HEK293 (cell line): ENCODE measurements at regions not wholly inside any gene's neighbourhood (a gene's known extent, or its start where the extent isn't known, plus 50 kb on each side); places are given as distances from the start of the nearest gene placed in this dataset.
A peak's percentile ranks its signal among the peaks of the same experiment; 100 is the strongest.

Experiments used
- CTCF ChIA-PET: fragments of 350-600 bp; formaldehyde crosslinking; extraction: SDS; loops from one replicate; lab custom pipeline; 2021; ENCODE audit warnings: antibody characterized with exemption; lab: Yijun Ruan, JAX
- POLR2A ChIA-PET: fragments of 300-600 bp; formaldehyde crosslinking; extraction: SDS; loops from one replicate; lab custom pipeline; 2020; ENCODE audit warnings: antibody characterized with exemption, inconsistent platforms; lab: Yijun Ruan, JAX
- H3K27ac ChIP-seq: fragments of 200-500 bp; sonication (Bioruptor generic); 2 replicates; pipeline ENCODE4 v1.5.1; 2014; ENCODE audit warnings: low read depth, low read length, control low read depth, inconsistent platforms; ENCODE audit errors: extremely low read depth
- H3K36me3 ChIP-seq, 2 experiments: fragments of 200-500 bp in 1 of 2; sonication (Bioruptor generic) in 1 of 2; 1 replicate in 1 of 2; 2 replicates in 1 of 2; pipeline ENCODE4 v1.5.1; 2014 to 2017; ENCODE audit warnings: inconsistent platforms in 2 of 2, low read length in 2 of 2; ENCODE audit not compliant: control insufficient read depth in 2 of 2, insufficient read depth in 1 of 2
- H3K4me1 ChIP-seq: fragments of 200-500 bp; sonication (Bioruptor generic); 2 replicates; pipeline ENCODE4 v1.5.1; 2014; ENCODE audit warnings: mild to moderate bottlenecking, low read length, inconsistent platforms; ENCODE audit not compliant: control insufficient read depth, insufficient read depth
- H3K4me3 ChIP-seq: 2 replicates; pipeline ENCODE4 v1.5.1; 2011; ENCODE audit warnings: low read depth, mild to moderate bottlenecking, control low read depth, low read length, moderate library complexity
- H3K9me3 ChIP-seq: fragments of 200-500 bp; sonication (Bioruptor generic); 2 replicates; pipeline ENCODE4 v1.5.1; 2014; ENCODE audit warnings: low read depth, low read length, inconsistent platforms; ENCODE audit not compliant: control insufficient read depth, insufficient read depth
- GFI1B ChIP-seq: fragments of 450-650 bp; formaldehyde crosslinking; IDR thresholded peaks from 2 replicates; pipeline ENCODE4 v1.5.1; 2016; ENCODE audit warnings: missing biosample characterization, missing genetic modification characterization
- ZNF2 ChIP-seq: fragments of 450-650 bp; formaldehyde crosslinking; IDR thresholded peaks from 2 replicates; pipeline ENCODE4 v1.5.1; 2016; ENCODE audit warnings: missing biosample characterization, missing genetic modification characterization
- ZNF362 ChIP-seq: fragments of 450-650 bp; formaldehyde crosslinking; IDR thresholded peaks from 2 replicates; pipeline ENCODE4 v1.5.1; 2016; ENCODE audit warnings: missing biosample characterization, missing genetic modification characterization
- ZNF366 ChIP-seq: fragments of 450-650 bp; formaldehyde crosslinking; conservative IDR thresholded peaks from 2 replicates; pipeline ENCODE4 v1.5.1; 2016; ENCODE audit warnings: missing biosample characterization, missing genetic modification characterization
- ZNF510 ChIP-seq: fragments of 450-650 bp; formaldehyde crosslinking; IDR thresholded peaks from 2 replicates; pipeline ENCODE4 v1.5.1; 2018; ENCODE audit warnings: mild to moderate bottlenecking, missing genetic modification characterization, missing biosample characterization; ENCODE audit not compliant: insufficient replicate concordance
- ZNF530 ChIP-seq: fragments of 450-650 bp; formaldehyde crosslinking; IDR thresholded peaks from 2 replicates; pipeline ENCODE4 v1.5.1; 2016; ENCODE audit warnings: low read depth, missing biosample characterization, missing genetic modification characterization
- ZNF654 ChIP-seq: fragments of 450-650 bp; formaldehyde crosslinking; IDR thresholded peaks from 2 replicates; pipeline ENCODE4 v1.5.1; 2016; ENCODE audit warnings: low read depth, missing biosample characterization, missing genetic modification characterization
- ZNF660 ChIP-seq: fragments of 450-650 bp; IDR thresholded peaks from 2 replicates; pipeline ENCODE4 v1.5.1; 2018; ENCODE audit warnings: missing biosample characterization, mild to moderate bottlenecking, missing genetic modification characterization
- ZNF707 ChIP-seq: fragments of 450-650 bp; formaldehyde crosslinking; IDR thresholded peaks from 2 replicates; pipeline ENCODE4 v1.5.1; 2016; ENCODE audit warnings: missing biosample characterization, missing genetic modification characterization
- TF ChIP-seq, protein P1 (sequence below): fragments of 450-650 bp; formaldehyde crosslinking; IDR thresholded peaks from 2 replicates; pipeline ENCODE4 v1.5.1; 2017; ENCODE audit warnings: missing biosample characterization, missing genetic modification characterization
- TF ChIP-seq, protein P2 (sequence below): fragments of 450-650 bp; formaldehyde crosslinking; IDR thresholded peaks from 2 replicates; pipeline ENCODE4 v1.5.1; 2016; ENCODE audit warnings: missing biosample characterization, missing genetic modification characterization, low read depth
- TF ChIP-seq, protein P3 (sequence below): IDR thresholded peaks from 2 replicates; pipeline ENCODE4 v1.6.1; 2011; ENCODE audit warnings: mild to moderate bottlenecking, low read depth, low read length, borderline replicate concordance

GRCh38 chr3:167884481-167884880, 149.0 kb downstream of the SERPINI1 start (continued):
- TF ChIP-seq ZNF2 (tag by site-specific recombination) (no peak), ZNF530 (tag by site-specific recombination) (no peak), ZNF510 (tag by site-specific recombination) (no peak)

- TF ChIP-seq, protein P1, sequence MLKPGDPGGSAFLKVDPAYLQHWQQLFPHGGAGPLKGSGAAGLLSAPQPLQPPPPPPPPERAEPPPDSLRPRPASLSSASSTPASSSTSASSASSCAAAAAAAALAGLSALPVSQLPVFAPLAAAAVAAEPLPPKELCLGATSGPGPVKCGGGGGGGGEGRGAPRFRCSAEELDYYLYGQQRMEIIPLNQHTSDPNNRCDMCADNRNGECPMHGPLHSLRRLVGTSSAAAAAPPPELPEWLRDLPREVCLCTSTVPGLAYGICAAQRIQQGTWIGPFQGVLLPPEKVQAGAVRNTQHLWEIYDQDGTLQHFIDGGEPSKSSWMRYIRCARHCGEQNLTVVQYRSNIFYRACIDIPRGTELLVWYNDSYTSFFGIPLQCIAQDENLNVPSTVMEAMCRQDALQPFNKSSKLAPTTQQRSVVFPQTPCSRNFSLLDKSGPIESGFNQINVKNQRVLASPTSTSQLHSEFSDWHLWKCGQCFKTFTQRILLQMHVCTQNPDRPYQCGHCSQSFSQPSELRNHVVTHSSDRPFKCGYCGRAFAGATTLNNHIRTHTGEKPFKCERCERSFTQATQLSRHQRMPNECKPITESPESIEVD (tag by site-specific recombination), result peak; percentile 26; the same call in 1 of the 2 replicates
- TF ChIP-seq GFI1B (tag by site-specific recombination), result no peak
- TF ChIP-seq, protein P2, sequence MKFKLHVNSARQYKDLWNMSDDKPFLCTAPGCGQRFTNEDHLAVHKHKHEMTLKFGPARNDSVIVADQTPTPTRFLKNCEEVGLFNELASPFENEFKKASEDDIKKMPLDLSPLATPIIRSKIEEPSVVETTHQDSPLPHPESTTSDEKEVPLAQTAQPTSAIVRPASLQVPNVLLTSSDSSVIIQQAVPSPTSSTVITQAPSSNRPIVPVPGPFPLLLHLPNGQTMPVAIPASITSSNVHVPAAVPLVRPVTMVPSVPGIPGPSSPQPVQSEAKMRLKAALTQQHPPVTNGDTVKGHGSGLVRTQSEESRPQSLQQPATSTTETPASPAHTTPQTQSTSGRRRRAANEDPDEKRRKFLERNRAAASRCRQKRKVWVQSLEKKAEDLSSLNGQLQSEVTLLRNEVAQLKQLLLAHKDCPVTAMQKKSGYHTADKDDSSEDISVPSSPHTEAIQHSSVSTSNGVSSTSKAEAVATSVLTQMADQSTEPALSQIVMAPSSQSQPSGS (tag by site-specific recombination), result peak; percentile 89
- TF ChIP-seq, all 188 proteins: peak for 2
- Histone ChIP-seq H3K36me3 (no peaks in the 10 kb centered on the region), H3K4me3 (no peak overlapping the region), H3K4me1 (no peaks in the 10 kb centered on the region; the same call in 1 of the 2 replicates), H3K9me3 (no peaks in the 10 kb centered on the region), H3K27ac (no peak overlapping the region)
- ChIA-PET CTCF (interaction anchor here (0.6 to 1.0 kb wide), 2 partner anchors 12 to 157 kb away, joined by 3 read pairs; no protein-coding TSS in a partner anchor), POLR2A (no interaction called here)
These were observed 147.9 kb downstream of the SERPINI1 start for GRCh38 chr3:167883452-167883851.

GRCh38 chr3:167882057-167882667, 146.6 kb downstream of the SERPINI1 start:
- Histone ChIP-seq H3K4me1 (no peaks in the 10 kb centered on the region; the same call in 1 of the 2 replicates), H3K4me3 (no peak overlapping the region), H3K9me3 (no peaks in the 10 kb centered on the region), H3K27ac (no peak overlapping the region), H3K36me3 (no peaks in the 10 kb centered on the region)
- peak; percentile 63 for TF ChIP-seq ZNF654 (tag by site-specific recombination)
- peak; percentile 25; the same call in 1 of the 2 replicates for TF ChIP-seq ZNF366 (tag by site-specific recombination)
- TF ChIP-seq, protein P3, sequence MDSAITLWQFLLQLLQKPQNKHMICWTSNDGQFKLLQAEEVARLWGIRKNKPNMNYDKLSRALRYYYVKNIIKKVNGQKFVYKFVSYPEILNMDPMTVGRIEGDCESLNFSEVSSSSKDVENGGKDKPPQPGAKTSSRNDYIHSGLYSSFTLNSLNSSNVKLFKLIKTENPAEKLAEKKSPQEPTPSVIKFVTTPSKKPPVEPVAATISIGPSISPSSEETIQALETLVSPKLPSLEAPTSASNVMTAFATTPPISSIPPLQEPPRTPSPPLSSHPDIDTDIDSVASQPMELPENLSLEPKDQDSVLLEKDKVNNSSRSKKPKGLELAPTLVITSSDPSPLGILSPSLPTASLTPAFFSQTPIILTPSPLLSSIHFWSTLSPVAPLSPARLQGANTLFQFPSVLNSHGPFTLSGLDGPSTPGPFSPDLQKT, result no peak
- 0 out of 2 replicates have a peak, but pooled peaks have one; percentile 24 for TF ChIP-seq ZNF362 (tag by site-specific recombination)
- TF ChIP-seq ZNF660 (tag by site-specific recombination), result peak; percentile 88
- TF ChIP-seq, protein P1 (tag by site-specific recombination), result peak; percentile 68
- no peak for TF ChIP-seq ZNF707 (tag by site-specific recombination)
- CTCF ChIA-PET, result interaction anchor here (0.6 to 2.8 kb wide), 19 partner anchors 8 to 504 kb away, joined by 3 to 16 read pairs (median 4); partner anchors contain the start of genes SERPINI1 and ZBBX
- POLR2A ChIA-PET, result no interaction called here
